ENCODE measurements at regions not wholly inside any gene's neighbourhood (a gene's known extent, or its start where the extent isn't known, plus 50 kb on each side); places are given as distances from the start of the nearest gene placed in this dataset.

GRCh38 chr1:29728703-29729102 lies 492.4 kb downstream of the PTPRU start:
- TF ChIP-seq OSR1 (CRISPR knock-in tag; IDR thresholded peaks at IDR 0.05), result no peak
- no peak for TF ChIP-seq ZNF70 (CRISPR knock-in tag; IDR thresholded peaks at IDR 0.05)
- TF ChIP-seq PATZ1 (CRISPR knock-in tag; IDR thresholded peaks at IDR 0.05; ENCODE audit: borderline replicate concordance), result no peak
- no peak for TF ChIP-seq ARNTL (CRISPR knock-in tag; IDR thresholded peaks at IDR 0.05; ENCODE audit: borderline replicate concordance, low read depth)
- TF ChIP-seq CREB5 (CRISPR knock-in tag; IDR thresholded peaks at IDR 0.05; ENCODE audit: low read depth), result no peak
- no peak for TF ChIP-seq SNAI2 (CRISPR knock-in tag; IDR thresholded peaks at IDR 0.05)
- TF ChIP-seq BACH2 (CRISPR knock-in tag; IDR thresholded peaks at IDR 0.05; ENCODE audit: borderline replicate concordance), result no peak
- no peak for TF ChIP-seq ESRRG (CRISPR knock-in tag; IDR thresholded peaks at IDR 0.05)
- TF ChIP-seq TSHZ2 (CRISPR knock-in tag; IDR thresholded peaks at IDR 0.05), result no peak
- no peak for TF ChIP-seq TCF4 (CRISPR knock-in tag; IDR thresholded peaks at IDR 0.05; ENCODE audit: borderline replicate concordance)
- TF ChIP-seq ZC3H10 (CRISPR knock-in tag; IDR thresholded peaks at IDR 0.05), result no peak
- no peak for TF ChIP-seq POU6F1 (CRISPR knock-in tag; IDR thresholded peaks at IDR 0.05; ENCODE audit: borderline replicate concordance, low read depth)
- no peak for TF ChIP-seq ZNF8 (CRISPR knock-in tag; IDR thresholded peaks at IDR 0.05)
- TF ChIP-seq ZNF565 (CRISPR knock-in tag; conservative IDR thresholded peaks at IDR 0.05; ENCODE audit: low read depth), result no peak
